Suprapubic skin (tissue), 3 donors: ENCODE measurements at regions not wholly inside any gene's neighbourhood (a gene's known extent, or its start where the extent isn't known, plus 50 kb on each side); places are given as distances from the start of the nearest gene placed in this dataset.

Experiments
- CTCF ChIP-seq, 2 donors: fragments of 200-600 bp in 1 of 2; fragments of 450-650 bp in 1 of 2; sonication (generic) in 1 of 2; IDR thresholded peaks; one replicate each; pipeline ENCODE4 v1.5.1; 2016 to 2019; ENCODE audit warnings: antibody characterized with exemption in 2 of 2, mild to moderate bottlenecking in 1 of 2, moderate library complexity in 1 of 2
- POLR2AphosphoS5 ChIP-seq, 3 donors: sonication (generic); formaldehyde crosslinking; IDR thresholded peaks; one replicate each; pipeline ENCODE4 v1.6.1; 2017; ENCODE audit warnings: antibody characterized with exemption in 3 of 3

- TF ChIP-seq CTCF (IDR thresholded peaks at IDR 0.05) (no peak), POLR2AphosphoS5 (IDR thresholded peaks at IDR 0.05) (no peak)
Observed at GRCh38 chr3:64741341-64741740, 53.5 kb upstream of the ADAMTS9 start.
